ENCODE measurements at regions not wholly inside any gene's neighbourhood (a gene's known extent, or its start where the extent isn't known, plus 50 kb on each side); places are given as distances from the start of the nearest gene placed in this dataset.

- TF ChIP-seq POLR2A (IDR thresholded peaks at IDR 0.05) (no peak), CTCF (IDR thresholded peaks at IDR 0.05) (no peak)
Measured at GRCh38 chr7:68724965-68725364, 873.3 kb upstream of the AUTS2 start.

All from ovary (tissue), 3 donors.